Kidney (tissue), 13 donors: ENCODE measurements at regions not wholly inside any gene's neighbourhood (a gene's known extent, or its start where the extent isn't known, plus 50 kb on each side); places are given as distances from the start of the nearest gene placed in this dataset.

ENCODE experiments used
- DNase-seq, 5 donors: peaks; one replicate each; pipeline ENCODE4 v3.0.0-alpha.2; 2013 to 2020
- FAIRE-seq: peaks from 2 replicates; lab custom pipeline; 2012; peaks lifted over from hg19 to GRCh38; lab: Jason Lieb, UNC
- H3K27ac ChIP-seq, 2 donors: one replicate each; pipeline ENCODE4 v1.7.0; 2013; ENCODE audit warnings: low read depth in 2 of 2, low read length in 2 of 2, inconsistent platforms in 1 of 2
- H3K27me3 ChIP-seq: one replicate; pipeline ENCODE4 v1.7.1; 2013; ENCODE audit warnings: low read length, inconsistent platforms; ENCODE audit not compliant: control insufficient read depth, insufficient read depth
- H3K36me3 ChIP-seq, 3 donors: one replicate each; pipeline versions ENCODE4 v1.7.0 to v1.7.1; 2013; ENCODE audit warnings: low read length in 3 of 3, control low read depth in 1 of 3, inconsistent platforms in 1 of 3; ENCODE audit not compliant: insufficient read depth in 3 of 3, control insufficient read depth in 2 of 3
- H3K4me1 ChIP-seq, 3 donors: one replicate each; pipeline versions ENCODE4 v1.7.0 to v1.7.1; 2013; ENCODE audit warnings: low read length in 3 of 3, inconsistent platforms in 1 of 3, low read depth in 1 of 3; ENCODE audit not compliant: control insufficient read depth in 2 of 3, insufficient read depth in 2 of 3
- H3K4me3 ChIP-seq, 3 donors: one replicate each; pipeline versions ENCODE4 v1.7.0 to v1.8.1; 2013; ENCODE audit warnings: low read length in 3 of 3, control low read depth in 1 of 3, inconsistent platforms in 1 of 3
- H3K9ac ChIP-seq, 3 donors: one replicate each; pipeline versions ENCODE4 v1.7.0 to v1.7.1; 2013; ENCODE audit warnings: low read length in 3 of 3, control low read depth in 1 of 3, inconsistent platforms in 1 of 3
- H3K9me3 ChIP-seq, 3 donors: one replicate each; pipeline versions ENCODE4 v1.7.0 to v1.7.1; 2013; ENCODE audit warnings: low read length in 3 of 3, control low read depth in 1 of 3, inconsistent platforms in 1 of 3; ENCODE audit not compliant: control insufficient read depth in 2 of 3, insufficient read depth in 1 of 3
- CTCF ChIP-seq: IDR thresholded peaks from 3 replicates; pipeline ENCODE4 v1.5.1; 2012; ENCODE audit warnings: mild to moderate bottlenecking, moderate library complexity, borderline replicate concordance; ENCODE audit not compliant: insufficient read depth; ENCODE audit errors: extremely low read depth
- intact Hi-C: fragments of 100-400 bp; cut with DNase I; formaldehyde crosslinking; loops from one replicate; pipeline ENCODE4 v1.11.1; 2022
- donor health status: control.
- donor health status: control.
- donor health status: control.
- donor health status: control.
- donor health status: control.
- donor health status: DM: yes; HTN: yes; CAD: no.
- donor health status: Normal renal cell carcinoma (clear cell type).

- Histone ChIP-seq H3K4me1 (no peaks in the 10 kb centered on the region), H3K4me3 (no peak overlapping the region), H3K36me3 (no peaks in the 10 kb centered on the region), H3K27me3 (no peaks in the 10 kb centered on the region), H3K9ac (no peak overlapping the region), H3K27ac (no peak overlapping the region), H3K9me3 (peaks cover 0 to 19% (median 0%) of the 10 kb centered on the region in 3 donors)
- FAIRE-seq: no peak
- no peak for TF ChIP-seq CTCF
- DNase-seq: no peak
- intact Hi-C loops: no loop called here
Observed at GRCh38 chr12:30323008-30323407, 372.7 kb downstream of the IPO8 start.

GRCh38 chr12:30320561-30320960, 375.1 kb downstream of the IPO8 start:
- TF ChIP-seq CTCF: no peak
- intact Hi-C loops: no loop called here
- Histone ChIP-seq H3K4me3 (no peak overlapping the region), H3K4me1 (no peaks in the 10 kb centered on the region), H3K27me3 (no peaks in the 10 kb centered on the region), H3K9me3 (peaks cover 0 to 19% (median 0%) of the 10 kb centered on the region in 3 donors), H3K27ac (no peak overlapping the region), H3K9ac (no peak overlapping the region), H3K36me3 (no peaks in the 10 kb centered on the region)
- FAIRE-seq (no peak), DNase-seq (no peak)

DNA sequence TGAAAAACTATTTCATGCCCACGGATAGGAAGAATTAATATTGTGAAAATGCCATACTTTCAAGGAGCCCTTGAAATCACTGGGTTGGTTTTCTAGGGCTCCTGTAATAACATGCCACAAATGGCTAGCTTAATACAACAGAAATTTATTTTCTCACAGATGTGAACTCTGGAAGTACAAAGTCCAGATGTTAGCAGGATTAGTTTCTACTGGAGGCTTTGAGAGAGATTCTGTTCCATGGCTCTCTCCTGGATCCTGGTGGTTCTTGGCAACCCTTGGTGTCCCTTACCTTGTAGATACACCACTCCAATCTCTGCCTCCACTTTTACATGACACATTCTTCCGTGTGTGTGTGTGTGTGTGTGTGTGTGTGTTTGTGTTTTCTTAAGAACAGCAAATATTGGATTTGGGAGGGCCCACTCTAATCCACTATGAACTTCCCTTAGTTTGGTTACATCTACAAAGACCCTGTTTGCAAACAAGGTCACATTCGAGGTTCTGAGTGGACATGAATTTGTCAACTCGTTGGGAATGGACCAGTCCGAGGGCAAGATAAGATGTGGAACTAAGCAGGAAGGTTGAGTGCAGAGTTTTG, 381.1 kb downstream of the IPO8 start:
- DNase-seq (no peak), FAIRE-seq (no peak)
- Histone ChIP-seq H3K27me3 (no peaks in the 10 kb centered on the region), H3K4me3 (no peak overlapping the region), H3K27ac (no peak overlapping the region), H3K9me3 (peaks cover 0 to 7% (median 3%) of the 10 kb centered on the region in 3 donors), H3K9ac (no peak overlapping the region), H3K4me1 (no peaks in the 10 kb centered on the region), H3K36me3 (no peaks in the 10 kb centered on the region)
- intact Hi-C loops: no loop called here
- no peak for TF ChIP-seq CTCF
